IMR-90 (cell line): ENCODE measurements at regions not wholly inside any gene's neighbourhood (a gene's known extent, or its start where the extent isn't known, plus 50 kb on each side); places are given as distances from the start of the nearest gene placed in this dataset.

ENCODE experiments used
- ATAC-seq: fragments of 200-7000 bp; cut with Tn5 transposase; 2 replicates; pipeline ENCODE4 v1.9.1; 2020; ENCODE audit warnings: low read depth, mild to moderate bottlenecking, moderate library complexity
- BruUV-seq: library from RNA; stranded (reverse); fragments of 400-500 nt; replicated peaks from 2 replicates; lab custom pipeline; 2021; lab: Mats Ljungman, UMichigan
- CTCF ChIA-PET: fragments of 300-600 bp; formaldehyde crosslinking; extraction: SDS; loops from one replicate; lab custom pipeline; 2021; ENCODE audit warnings: antibody characterized with exemption; lab: Yijun Ruan, JAX
- POLR2A ChIA-PET: fragments of 300-600 bp; sonication (Branson Sonifier 250); formaldehyde crosslinking; loops from one replicate; lab custom pipeline; 2022; ENCODE audit warnings: antibody characterized with exemption; ENCODE audit not compliant: unreplicated experiment; lab: Charles Lee
- DNase-seq: peaks from one replicate; pipeline ENCODE4 v3.0.0; 2013
- H2AFZ ChIP-seq: replicated peaks from 2 replicates; pipeline ENCODE3; 2013; ENCODE audit warnings: low read length, mild to moderate bottlenecking; ENCODE audit not compliant: poor library complexity
- H2AK5ac ChIP-seq: 2 replicates; pipeline ENCODE4 v1.6.1; 2013; ENCODE audit warnings: low read depth, low read length, inconsistent platforms
- H2AK9ac ChIP-seq: replicated peaks from 2 replicates; pipeline ENCODE3; 2013; ENCODE audit warnings: mild to moderate bottlenecking, low read depth, low read length, moderate library complexity; ENCODE audit not compliant: poor library complexity
- H2BK120ac ChIP-seq: 2 replicates; pipeline ENCODE4 v1.6.1; 2013; ENCODE audit warnings: low read depth, low read length, inconsistent platforms
- H2BK15ac ChIP-seq: 3 replicates; pipeline ENCODE4 v1.6.1; 2013; ENCODE audit warnings: low read depth, low read length, inconsistent platforms
- H2BK20ac ChIP-seq: 2 replicates; pipeline ENCODE4 v1.6.1; 2013; ENCODE audit warnings: low read depth, mild to moderate bottlenecking, inconsistent platforms, low read length, moderate library complexity
- H2BK5ac ChIP-seq: 2 replicates; pipeline ENCODE4 v1.6.1; 2013; ENCODE audit warnings: mild to moderate bottlenecking, low read depth, low read length, inconsistent platforms; ENCODE audit not compliant: poor library complexity, severe bottlenecking
- H3K14ac ChIP-seq: replicated peaks from 2 replicates; pipeline ENCODE4 v1.6.1; 2013; ENCODE audit warnings: low read depth, low read length, inconsistent platforms
- H3K18ac ChIP-seq: 2 replicates; pipeline ENCODE4 v1.6.1; 2013; ENCODE audit warnings: low read depth, low read length, control low read depth
- H3K23ac ChIP-seq: 2 replicates; pipeline ENCODE4 v1.6.1; 2013; ENCODE audit warnings: low read depth, low read length, inconsistent platforms
- H3K27ac ChIP-seq: 2 replicates; pipeline ENCODE4 v1.5.1; 2013; ENCODE audit warnings: mild to moderate bottlenecking, control low read depth, low read length; ENCODE audit not compliant: insufficient read depth
- H3K27me3 ChIP-seq: 2 replicates; pipeline ENCODE4 v1.6.1; 2013; ENCODE audit warnings: low read length; ENCODE audit not compliant: control insufficient read depth, insufficient read depth
- H3K36me3 ChIP-seq: 2 replicates; pipeline ENCODE4 v1.6.1; 2013; ENCODE audit warnings: low read length, mixed read lengths; ENCODE audit not compliant: control insufficient read depth, insufficient read depth
- H3K4ac ChIP-seq: 2 replicates; pipeline ENCODE4 v1.6.1; 2013; ENCODE audit warnings: low read depth, low read length, inconsistent platforms
- H3K4me1 ChIP-seq: 2 replicates; pipeline ENCODE4 v1.6.1; 2013; ENCODE audit warnings: low read length, mixed read lengths; ENCODE audit not compliant: control insufficient read depth, insufficient read depth
- H3K4me2 ChIP-seq: 2 replicates; pipeline ENCODE4 v1.6.1; 2013; ENCODE audit warnings: low read depth, mild to moderate bottlenecking, control low read depth, low read length, moderate library complexity
- H3K4me3 ChIP-seq: 2 replicates; pipeline ENCODE4 v1.5.1; 2013; ENCODE audit warnings: low read depth, mild to moderate bottlenecking, control low read depth, low read length, moderate library complexity; ENCODE audit not compliant: insufficient read depth
- H3K56ac ChIP-seq: 2 replicates; pipeline ENCODE4 v1.6.1; 2013; ENCODE audit warnings: low read length, inconsistent platforms; ENCODE audit not compliant: insufficient read depth; ENCODE audit errors: extremely low read depth
- H3K79me1 ChIP-seq, 2 experiments: 2 replicates each; pipeline ENCODE4 v1.6.1; 2013; ENCODE audit warnings: low read length in 2 of 2, inconsistent platforms in 1 of 2, low read depth in 1 of 2
- H3K9ac ChIP-seq: 2 replicates; pipeline ENCODE4 v1.6.1; 2013; ENCODE audit warnings: low read depth, low read length, control low read depth
- H3K9me1 ChIP-seq: 2 replicates; pipeline ENCODE4 v1.6.1; 2013; ENCODE audit warnings: low read length, inconsistent platforms; ENCODE audit not compliant: insufficient read depth
- H3K9me3 ChIP-seq: 2 replicates; pipeline ENCODE4 v1.6.1; 2013; ENCODE audit warnings: low read length; ENCODE audit not compliant: control insufficient read depth, insufficient read depth
- H4K20me1 ChIP-seq: 2 replicates; pipeline ENCODE4 v1.6.1; 2013; ENCODE audit warnings: low read length, inconsistent platforms; ENCODE audit not compliant: insufficient read depth
- H4K5ac ChIP-seq: 2 replicates; pipeline ENCODE4 v1.6.1; 2013; ENCODE audit warnings: mild to moderate bottlenecking, low read depth, low read length, control low read depth
- H4K8ac ChIP-seq, 2 experiments: 2 replicates each; pipeline ENCODE4 v1.6.1; 2013; ENCODE audit warnings: low read depth in 2 of 2, low read length in 2 of 2, control low read depth in 1 of 2, inconsistent platforms in 1 of 2
- H4K91ac ChIP-seq: 2 replicates; pipeline ENCODE4 v1.6.1; 2013; ENCODE audit warnings: low read depth, low read length, inconsistent platforms; ENCODE audit not compliant: insufficient read depth
- BHLHE40 ChIP-seq: fragments of 150-350 bp; IDR thresholded peaks from 2 replicates; pipeline ENCODE4 v1.6.1; 2016; ENCODE audit warnings: mild to moderate bottlenecking, low read depth, low read length
- CEBPB ChIP-seq: IDR thresholded peaks from 2 replicates; pipeline ENCODE4 v1.6.1; 2012; ENCODE audit warnings: low read depth, low read length, improper control_type of control experiment
- CHD1 ChIP-seq: IDR thresholded peaks from 2 replicates; pipeline ENCODE4 v1.6.1; 2012; ENCODE audit warnings: low read depth, low read length, improper control_type of control experiment
- FOS ChIP-seq: fragments of 150-350 bp; IDR thresholded peaks from 2 replicates; pipeline ENCODE4 v1.6.1; 2016; ENCODE audit warnings: low read depth, low read length
- MAFK ChIP-seq: IDR thresholded peaks from 2 replicates; pipeline ENCODE4 v1.6.1; 2012; ENCODE audit warnings: low read depth, low read length, improper control_type of control experiment
- MAZ ChIP-seq: IDR thresholded peaks from 2 replicates; pipeline ENCODE4 v1.6.1; 2012; ENCODE audit warnings: low read depth, mild to moderate bottlenecking, low read length, improper control_type of control experiment, moderate library complexity, borderline replicate concordance
- MXI1 ChIP-seq: IDR thresholded peaks from 2 replicates; pipeline ENCODE4 v1.6.1; 2012; ENCODE audit warnings: low read depth, mild to moderate bottlenecking, low read length, moderate library complexity, borderline replicate concordance
- NFE2L2 ChIP-seq: fragments of 150-350 bp; IDR thresholded peaks from 2 replicates; pipeline ENCODE4 v1.6.1; 2016; ENCODE audit warnings: low read depth, mild to moderate bottlenecking, low read length
- POLR2A ChIP-seq: IDR thresholded peaks from 2 replicates; pipeline ENCODE4 v1.6.1; 2012; ENCODE audit warnings: mild to moderate bottlenecking, low read depth, low read length
- RAD21 ChIP-seq: IDR thresholded peaks from 2 replicates; pipeline ENCODE4 v1.6.1; 2012; ENCODE audit warnings: low read length, improper control_type of control experiment
- RCOR1 ChIP-seq: IDR thresholded peaks from 2 replicates; pipeline ENCODE4 v1.6.1; 2012; ENCODE audit warnings: mild to moderate bottlenecking, low read length, improper control_type of control experiment; ENCODE audit not compliant: insufficient replicate concordance
- RFX5 ChIP-seq: IDR thresholded peaks from 2 replicates; pipeline ENCODE4 v1.8.0; 2012; ENCODE audit warnings: low read depth, mild to moderate bottlenecking, low read length, moderate library complexity
- SMC3 ChIP-seq: fragments of 150-350 bp; IDR thresholded peaks from 2 replicates; pipeline ENCODE4 v1.6.1; 2016; ENCODE audit warnings: low read depth, mild to moderate bottlenecking, antibody characterized with exemption, low read length, moderate library complexity
- dilution Hi-C: fragments of 300-500 bp; cut with HindIII; formaldehyde crosslinking; loops from one replicate; pipeline ENCODE4 v1.14.3; 2018; ENCODE audit warnings: low sequenced_read_pairs; ENCODE audit not compliant: unreplicated experiment
- in situ Hi-C: fragments of 300-500 bp; cut with MboI; formaldehyde crosslinking; loops from 3 replicates; pipeline ENCODE4 v1.14.3; 2019; ENCODE audit warnings: low sequenced_read_pairs, inconsistent platforms, mixed read lengths
- intact Hi-C: fragments of 100-400 bp; cut with micrococcal nuclease; formaldehyde crosslinking; loops from 2 replicates; pipeline ENCODE4 v1.10.0; 2022
- TF ChIP-seq, protein P1 (sequence below): fragments of 150-350 bp; IDR thresholded peaks from 2 replicates; pipeline ENCODE4 v1.6.1; 2017; ENCODE audit warnings: mild to moderate bottlenecking, antibody characterized with exemption, low read length, low read depth
- TF ChIP-seq, protein P2 (sequence below): conservative IDR thresholded peaks from 2 replicates; pipeline ENCODE4 v1.5.1; 2012; ENCODE audit warnings: mild to moderate bottlenecking, low read depth, low read length, improper control_type of control experiment
- TF ChIP-seq, protein P3 (sequence below): fragments of 150-350 bp; IDR thresholded peaks from 2 replicates; pipeline ENCODE4 v1.6.1; 2016; ENCODE audit warnings: low read depth, mild to moderate bottlenecking, low read length, moderate library complexity, borderline replicate concordance

DNA sequence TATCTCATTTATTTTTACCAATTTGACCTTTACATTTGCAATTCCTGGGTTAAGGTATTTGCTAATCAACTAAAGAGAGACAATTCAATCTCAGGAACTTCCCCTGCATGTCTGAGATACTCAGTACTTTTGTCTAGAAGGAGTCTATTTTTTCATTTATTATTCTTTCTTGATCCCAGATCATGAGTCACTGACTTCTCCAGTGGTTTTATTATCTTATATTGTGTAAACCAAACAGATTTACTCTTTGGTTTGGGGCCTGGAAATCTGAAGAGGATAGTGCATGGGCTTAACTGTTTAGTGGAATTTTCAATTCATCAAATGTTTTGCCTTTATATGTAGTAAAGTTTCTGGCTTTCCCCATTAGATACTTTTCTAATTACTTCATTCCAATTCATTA lies 185.4 kb downstream of the ALG10B start:
- Histone ChIP-seq H2BK15ac (no peak overlapping the region), H4K8ac (no peak overlapping the region), H2BK5ac (no peak overlapping the region), H3K9me3 (peaks cover 4% of the 10 kb centered on the region; the same call in 1 of the 2 replicates), H4K91ac (no peak overlapping the region), H3K9ac (no peak overlapping the region), H2AK9ac (no peak overlapping the region), H3K23ac (no peak overlapping the region), H3K9me1 (no peaks in the 10 kb centered on the region), H4K20me1 (no peaks in the 10 kb centered on the region), H4K5ac (no peak overlapping the region), H3K36me3 (no peaks in the 10 kb centered on the region), H3K27ac (no peak overlapping the region), H3K79me1 (no peaks in the 10 kb centered on the region), H3K27me3 (no peaks in the 10 kb centered on the region), H3K4me2 (no peak overlapping the region), H2AK5ac (no peak overlapping the region), H2BK120ac (no peak overlapping the region), H2AFZ (no peak overlapping the region), H3K14ac (no peak overlapping the region), H3K4ac (no peak overlapping the region), H2BK20ac (no peak overlapping the region), H3K56ac (no peak overlapping the region), H3K4me3 (no peak overlapping the region), H3K4me1 (no peaks in the 10 kb centered on the region), H3K18ac (no peak overlapping the region)
- ChIA-PET POLR2A (no interaction called here), CTCF (no interaction called here)
- DNase-seq (no peak), ATAC-seq (no peak)
- no peak for TF ChIP-seq NFE2L2
- no peak for TF ChIP-seq RFX5
- no peak for TF ChIP-seq FOS
- no peak for TF ChIP-seq SMC3
- no peak for TF ChIP-seq CHD1
- TF ChIP-seq MAFK, result no peak
- no peak for TF ChIP-seq MAZ
- no peak for TF ChIP-seq RAD21
- no peak for TF ChIP-seq BHLHE40
- TF ChIP-seq, protein P1, sequence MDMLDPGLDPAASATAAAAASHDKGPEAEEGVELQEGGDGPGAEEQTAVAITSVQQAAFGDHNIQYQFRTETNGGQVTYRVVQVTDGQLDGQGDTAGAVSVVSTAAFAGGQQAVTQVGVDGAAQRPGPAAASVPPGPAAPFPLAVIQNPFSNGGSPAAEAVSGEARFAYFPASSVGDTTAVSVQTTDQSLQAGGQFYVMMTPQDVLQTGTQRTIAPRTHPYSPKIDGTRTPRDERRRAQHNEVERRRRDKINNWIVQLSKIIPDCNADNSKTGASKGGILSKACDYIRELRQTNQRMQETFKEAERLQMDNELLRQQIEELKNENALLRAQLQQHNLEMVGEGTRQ, result no peak
- no peak for TF ChIP-seq MXI1
- TF ChIP-seq POLR2A, result no peak
- TF ChIP-seq, protein P2, sequence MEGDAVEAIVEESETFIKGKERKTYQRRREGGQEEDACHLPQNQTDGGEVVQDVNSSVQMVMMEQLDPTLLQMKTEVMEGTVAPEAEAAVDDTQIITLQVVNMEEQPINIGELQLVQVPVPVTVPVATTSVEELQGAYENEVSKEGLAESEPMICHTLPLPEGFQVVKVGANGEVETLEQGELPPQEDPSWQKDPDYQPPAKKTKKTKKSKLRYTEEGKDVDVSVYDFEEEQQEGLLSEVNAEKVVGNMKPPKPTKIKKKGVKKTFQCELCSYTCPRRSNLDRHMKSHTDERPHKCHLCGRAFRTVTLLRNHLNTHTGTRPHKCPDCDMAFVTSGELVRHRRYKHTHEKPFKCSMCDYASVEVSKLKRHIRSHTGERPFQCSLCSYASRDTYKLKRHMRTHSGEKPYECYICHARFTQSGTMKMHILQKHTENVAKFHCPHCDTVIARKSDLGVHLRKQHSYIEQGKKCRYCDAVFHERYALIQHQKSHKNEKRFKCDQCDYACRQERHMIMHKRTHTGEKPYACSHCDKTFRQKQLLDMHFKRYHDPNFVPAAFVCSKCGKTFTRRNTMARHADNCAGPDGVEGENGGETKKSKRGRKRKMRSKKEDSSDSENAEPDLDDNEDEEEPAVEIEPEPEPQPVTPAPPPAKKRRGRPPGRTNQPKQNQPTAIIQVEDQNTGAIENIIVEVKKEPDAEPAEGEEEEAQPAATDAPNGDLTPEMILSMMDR, result no peak
- TF ChIP-seq RCOR1, result no peak
- TF ChIP-seq, protein P3, sequence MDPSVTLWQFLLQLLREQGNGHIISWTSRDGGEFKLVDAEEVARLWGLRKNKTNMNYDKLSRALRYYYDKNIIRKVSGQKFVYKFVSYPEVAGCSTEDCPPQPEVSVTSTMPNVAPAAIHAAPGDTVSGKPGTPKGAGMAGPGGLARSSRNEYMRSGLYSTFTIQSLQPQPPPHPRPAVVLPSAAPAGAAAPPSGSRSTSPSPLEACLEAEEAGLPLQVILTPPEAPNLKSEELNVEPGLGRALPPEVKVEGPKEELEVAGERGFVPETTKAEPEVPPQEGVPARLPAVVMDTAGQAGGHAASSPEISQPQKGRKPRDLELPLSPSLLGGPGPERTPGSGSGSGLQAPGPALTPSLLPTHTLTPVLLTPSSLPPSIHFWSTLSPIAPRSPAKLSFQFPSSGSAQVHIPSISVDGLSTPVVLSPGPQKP, result no peak
- no peak for TF ChIP-seq CEBPB
- dilution Hi-C loops, result no loop called here
- in situ Hi-C loops, result no loop called here
- no TSS peak for BruUV-seq
- intact Hi-C loops, result no loop called here
